ENCODE measurements at regions not wholly inside any gene's neighbourhood (a gene's known extent, or its start where the extent isn't known, plus 50 kb on each side); places are given as distances from the start of the nearest gene placed in this dataset.
"Not testable (repeated sequence)": the region's sequence is repeated elsewhere in the genome, so short reads cannot be mapped to it uniquely, and the experiment has no call there.

DNA sequence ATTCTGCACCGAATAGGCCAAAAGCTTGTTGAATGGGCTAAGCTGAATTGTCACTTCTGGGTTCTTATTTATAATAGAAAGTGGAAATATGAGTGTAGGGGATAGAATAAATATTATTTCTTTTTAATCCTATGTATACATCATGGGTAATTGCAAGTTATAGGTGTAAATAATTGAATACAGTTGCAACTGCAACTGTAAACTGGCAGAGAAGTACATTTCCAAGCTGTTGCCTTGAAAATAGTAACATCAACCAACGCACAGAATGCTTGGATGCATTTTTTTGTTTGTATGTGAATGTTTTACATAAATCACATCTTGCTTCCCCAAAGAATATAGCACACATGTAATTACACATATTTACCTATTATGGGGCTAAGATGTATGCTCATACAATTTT lies 234.1 kb downstream of the NNT start (continued):
- no peak for TF ChIP-seq ZNF747 (CRISPR knock-in tag; IDR thresholded peaks at IDR 0.05; ENCODE audit: borderline replicate concordance)
- no peak for TF ChIP-seq NAIF1 (CRISPR knock-in tag; IDR thresholded peaks at IDR 0.05; ENCODE audit: borderline replicate concordance)
- no peak for TF ChIP-seq ZNF878 (CRISPR knock-in tag; IDR thresholded peaks at IDR 0.05)

DNA sequence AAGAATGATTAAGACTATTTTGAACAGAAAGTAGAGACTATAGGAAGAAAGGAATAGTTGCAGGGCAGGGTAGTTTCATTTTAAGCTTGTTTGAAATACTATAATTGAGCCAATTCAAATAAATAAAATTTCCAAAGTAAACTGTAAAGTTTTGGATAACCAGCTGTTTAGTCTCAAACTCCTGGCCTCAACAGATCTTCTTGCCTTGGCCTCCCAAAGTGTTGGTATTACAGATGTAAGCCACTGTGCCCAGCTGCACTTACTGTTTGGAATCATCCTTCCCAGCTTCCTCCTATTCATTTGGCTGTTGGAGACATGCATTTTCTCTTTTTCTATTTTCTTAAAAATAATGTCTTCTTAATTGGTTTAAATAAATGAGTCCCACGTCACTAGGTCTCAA lies 231.0 kb downstream of the NNT start:
- no peaks in the 10 kb centered on the region for H4K20me1 ChIP-seq (ENCODE audit: insufficient read depth, low read length)
- H3K4me2 ChIP-seq (ENCODE audit: low read depth, low read length) = no peak overlapping the region
- TF ChIP-seq, protein P1, sequence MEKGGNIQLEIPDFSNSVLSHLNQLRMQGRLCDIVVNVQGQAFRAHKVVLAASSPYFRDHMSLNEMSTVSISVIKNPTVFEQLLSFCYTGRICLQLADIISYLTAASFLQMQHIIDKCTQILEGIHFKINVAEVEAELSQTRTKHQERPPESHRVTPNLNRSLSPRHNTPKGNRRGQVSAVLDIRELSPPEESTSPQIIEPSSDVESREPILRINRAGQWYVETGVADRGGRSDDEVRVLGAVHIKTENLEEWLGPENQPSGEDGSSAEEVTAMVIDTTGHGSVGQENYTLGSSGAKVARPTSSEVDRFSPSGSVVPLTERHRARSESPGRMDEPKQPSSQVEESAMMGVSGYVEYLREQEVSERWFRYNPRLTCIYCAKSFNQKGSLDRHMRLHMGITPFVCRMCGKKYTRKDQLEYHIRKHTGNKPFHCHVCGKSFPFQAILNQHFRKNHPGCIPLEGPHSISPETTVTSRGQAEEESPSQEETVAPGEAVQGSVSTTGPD (CRISPR knock-in tag; IDR thresholded peaks at IDR 0.05) = no peak
- TF ChIP-seq ZNF746 (CRISPR knock-in tag; IDR thresholded peaks at IDR 0.05) = no peak
- TF ChIP-seq PITX1 (CRISPR knock-in tag; IDR thresholded peaks at IDR 0.05) = no peak
- no peak for TF ChIP-seq PLRG1 (conservative IDR thresholded peaks at IDR 0.05)
- TF ChIP-seq, protein P2, sequence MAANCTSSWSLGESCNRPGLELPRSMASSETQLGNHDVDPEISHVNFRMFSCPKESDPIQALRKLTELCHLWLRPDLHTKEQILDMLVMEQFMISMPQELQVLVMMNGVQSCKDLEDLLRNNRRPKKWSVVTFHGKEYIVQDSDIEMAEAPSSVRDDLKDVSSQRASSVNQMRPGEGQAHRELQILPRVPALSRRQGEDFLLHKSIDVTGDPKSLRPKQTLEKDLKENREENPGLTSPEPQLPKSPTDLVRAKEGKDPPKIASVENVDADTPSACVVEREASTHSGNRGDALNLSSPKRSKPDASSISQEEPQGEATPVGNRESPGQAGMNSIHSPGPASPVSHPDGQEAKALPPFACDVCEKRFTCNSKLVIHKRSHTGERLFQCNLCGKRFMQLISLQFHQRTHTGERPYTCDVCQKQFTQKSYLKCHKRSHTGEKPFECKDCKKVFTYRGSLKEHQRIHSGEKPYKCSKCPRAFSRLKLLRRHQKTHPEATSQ (CRISPR knock-in tag; IDR thresholded peaks at IDR 0.05; ENCODE audit: borderline replicate concordance) = no peak
- TF ChIP-seq ZKSCAN8 (CRISPR knock-in tag; IDR thresholded peaks at IDR 0.05; ENCODE audit: borderline replicate concordance) = no peak
- TF ChIP-seq SP4 (CRISPR knock-in tag; IDR thresholded peaks at IDR 0.05) = no peak
- intact Hi-C loops (cut with micrococcal nuclease; ENCODE audit: unreplicated experiment) = no loop called here
- ChIA-PET POLR2A (no interaction called here), CTCF (ENCODE audit: low intra/inter-chr PET ratio, low total read pairs) (no interaction called here)
- FAIRE-seq (no peak), ATAC-seq (no peak), DNase-seq (ENCODE audit: low spot score) (no peak)
- H3K4me3 ChIP-seq (replicated peaks in 1 of 3; ENCODE audit: insufficient read depth in 1 of 3, low read depth in 2 of 3, low read length in 3 of 3) = no peak overlapping the region
- H3K27me3 ChIP-seq (ENCODE audit: control insufficient read depth in 1 of 2, insufficient read depth in 2 of 2, low read length in 2 of 2) = no peaks in the 10 kb centered on the region
- no peaks in the 10 kb centered on the region for H3K79me2 ChIP-seq (ENCODE audit: insufficient read depth, low read length)
- 8% methylated on average over 1 of the region's 1 CpG for WGBS (ENCODE audit: low lambda C conversion rate)
- BruUV-seq (replicated peaks) = no TSS peak
- in situ Hi-C loops (cut with HindIII; ENCODE audit: extremely low pct_ligation_motif_present, low pct_unique_long_range_greater_than_20kb) = no loop called here
- no peaks in the 10 kb centered on the region for H3K4me1 ChIP-seq (ENCODE audit: insufficient read depth, low read length)
- H3K9me3 ChIP-seq (ENCODE audit: low read length) = no peaks in the 10 kb centered on the region
- no peaks in the 10 kb centered on the region for H3K36me3 ChIP-seq (replicated peaks in 1 of 2; ENCODE audit: control insufficient read depth in 1 of 2, insufficient read depth in 2 of 2, low read length in 2 of 2)
- H2AFZ ChIP-seq (ENCODE audit: low read length) = no peak overlapping the region
- no peak overlapping the region for H3K27ac ChIP-seq (ENCODE audit: extremely low read length, insufficient read depth, low read length)
- H3K9ac ChIP-seq (ENCODE audit: insufficient read depth, low read depth, low read length) = no peak overlapping the region

DNA sequence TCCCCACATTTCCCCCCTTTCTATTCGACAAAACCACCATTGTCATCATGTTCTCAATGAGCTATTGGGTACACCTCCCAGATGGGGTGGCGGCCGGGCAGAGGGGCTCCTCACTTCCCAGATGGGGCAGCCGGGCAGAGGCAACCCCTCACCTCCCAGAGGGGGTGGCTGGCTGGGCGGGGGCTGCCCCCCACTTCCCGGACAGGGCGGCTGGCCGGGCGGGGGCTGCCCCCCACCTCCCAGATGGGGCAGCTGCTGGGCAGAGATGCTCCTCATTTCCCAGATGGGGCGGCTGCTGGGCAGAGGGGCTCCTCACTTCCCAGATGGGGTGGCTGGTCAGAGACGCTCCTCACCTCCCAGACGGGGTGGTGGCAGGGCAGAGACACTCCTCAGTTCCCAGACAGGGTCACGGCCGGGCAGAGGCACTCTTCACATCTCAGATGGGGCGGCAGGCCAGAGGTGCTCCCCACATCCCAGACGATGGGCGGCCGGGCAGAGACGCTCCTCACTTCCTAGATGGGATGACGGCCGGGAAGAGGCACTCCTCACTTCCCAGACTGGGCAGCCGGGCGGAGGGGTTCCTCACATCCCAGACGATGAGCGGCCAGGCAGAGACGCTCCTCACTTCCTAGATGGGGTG lies 221.5 kb downstream of the NNT start:
- H3K9ac ChIP-seq (ENCODE audit: insufficient read depth, low read depth, low read length); DNase-seq (ENCODE audit: low spot score); H3K27ac ChIP-seq (ENCODE audit: extremely low read length, insufficient read depth, low read length); H3K36me3 ChIP-seq (replicated peaks in 1 of 2; ENCODE audit: control insufficient read depth in 1 of 2, insufficient read depth in 2 of 2, low read length in 2 of 2); H3K4me1 ChIP-seq (ENCODE audit: insufficient read depth, low read length); H3K4me2 ChIP-seq (ENCODE audit: low read depth, low read length); H3K79me2 ChIP-seq (ENCODE audit: insufficient read depth, low read length); CTCF ChIA-PET (ENCODE audit: low intra/inter-chr PET ratio, low total read pairs); H2AFZ ChIP-seq (ENCODE audit: low read length); BruUV-seq (replicated peaks); H3K27me3 ChIP-seq (ENCODE audit: control insufficient read depth in 1 of 2, insufficient read depth in 2 of 2, low read length in 2 of 2); H3K9me3 ChIP-seq (ENCODE audit: low read length); H3K4me3 ChIP-seq (replicated peaks in 1 of 3; ENCODE audit: insufficient read depth in 1 of 3, low read depth in 2 of 3, low read length in 3 of 3); in situ Hi-C loops (cut with HindIII; ENCODE audit: extremely low pct_ligation_motif_present, low pct_unique_long_range_greater_than_20kb); ATAC-seq; POLR2A ChIA-PET; FAIRE-seq; intact Hi-C loops (cut with micrococcal nuclease; ENCODE audit: unreplicated experiment); H4K20me1 ChIP-seq (ENCODE audit: insufficient read depth, low read length): not testable (repeated sequence)
- WGBS (ENCODE audit: low lambda C conversion rate) = 69% methylated on average over 4 of the region's 26 CpGs

All from HepG2 (cell line).